ENCODE measurements at regions not wholly inside any gene's neighbourhood (a gene's known extent, or its start where the extent isn't known, plus 50 kb on each side); places are given as distances from the start of the nearest gene placed in this dataset.
"Not testable (repeated sequence)": the region's sequence is repeated elsewhere in the genome, so short reads cannot be mapped to it uniquely, and the experiment has no call there.

DNA sequence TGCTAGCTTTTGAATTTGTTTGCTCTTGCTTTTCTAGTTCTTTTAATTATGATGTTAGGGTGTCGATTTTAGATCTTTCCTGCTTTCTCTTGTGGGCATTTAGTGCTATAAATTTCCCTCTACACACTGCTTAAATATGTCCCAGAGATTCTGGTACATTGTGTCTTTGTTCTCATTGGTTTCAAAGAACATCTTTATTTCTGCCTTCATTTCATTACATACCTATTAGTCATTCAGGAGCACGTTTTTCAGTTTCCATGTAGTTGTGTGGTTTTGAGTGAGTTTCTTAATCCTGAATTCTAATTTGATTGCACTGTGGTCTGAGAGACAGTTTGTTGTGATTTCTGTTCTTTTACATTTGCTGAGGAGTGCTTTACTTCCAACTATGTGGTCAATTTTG, 51.2 kb upstream of the MB21D2 start:
- not testable (repeated sequence) for DNase-seq; H3K27ac Mint-ChIP-seq (ENCODE audit: unreplicated experiment); H3K4me3 Mint-ChIP-seq (ENCODE audit: unreplicated experiment); H3K27me3 Mint-ChIP-seq (ENCODE audit: unreplicated experiment); H3K4me1 Mint-ChIP-seq (ENCODE audit: low read depth, unreplicated experiment)
- peaks cover 14% of the 10 kb centered on the region for H3K9me3 Mint-ChIP-seq (ENCODE audit: unreplicated experiment)
- H3K36me3 Mint-ChIP-seq (ENCODE audit: unreplicated experiment), result peaks cover 16% of the 10 kb centered on the region

DNA sequence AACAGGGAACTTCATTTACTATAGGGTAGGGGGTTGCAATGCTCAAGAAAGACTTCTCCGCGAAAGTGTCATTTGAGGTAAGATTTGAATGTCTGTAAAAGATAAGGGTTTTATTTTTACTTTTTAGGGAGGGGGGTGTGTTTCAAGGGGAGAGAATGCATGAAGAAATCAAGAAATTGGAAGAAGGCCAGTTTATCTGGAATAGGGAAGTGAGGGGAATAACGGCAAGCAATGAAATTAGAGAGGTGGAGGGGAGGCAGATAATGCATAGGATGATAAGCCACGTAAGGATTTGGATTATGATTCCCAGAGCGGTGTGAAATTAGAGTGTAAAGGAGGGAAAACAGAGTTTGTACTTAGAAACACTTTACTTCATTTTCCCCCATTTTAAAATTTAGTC, 63.0 kb upstream of the MB21D2 start:
- TF ChIP-seq, protein P1, sequence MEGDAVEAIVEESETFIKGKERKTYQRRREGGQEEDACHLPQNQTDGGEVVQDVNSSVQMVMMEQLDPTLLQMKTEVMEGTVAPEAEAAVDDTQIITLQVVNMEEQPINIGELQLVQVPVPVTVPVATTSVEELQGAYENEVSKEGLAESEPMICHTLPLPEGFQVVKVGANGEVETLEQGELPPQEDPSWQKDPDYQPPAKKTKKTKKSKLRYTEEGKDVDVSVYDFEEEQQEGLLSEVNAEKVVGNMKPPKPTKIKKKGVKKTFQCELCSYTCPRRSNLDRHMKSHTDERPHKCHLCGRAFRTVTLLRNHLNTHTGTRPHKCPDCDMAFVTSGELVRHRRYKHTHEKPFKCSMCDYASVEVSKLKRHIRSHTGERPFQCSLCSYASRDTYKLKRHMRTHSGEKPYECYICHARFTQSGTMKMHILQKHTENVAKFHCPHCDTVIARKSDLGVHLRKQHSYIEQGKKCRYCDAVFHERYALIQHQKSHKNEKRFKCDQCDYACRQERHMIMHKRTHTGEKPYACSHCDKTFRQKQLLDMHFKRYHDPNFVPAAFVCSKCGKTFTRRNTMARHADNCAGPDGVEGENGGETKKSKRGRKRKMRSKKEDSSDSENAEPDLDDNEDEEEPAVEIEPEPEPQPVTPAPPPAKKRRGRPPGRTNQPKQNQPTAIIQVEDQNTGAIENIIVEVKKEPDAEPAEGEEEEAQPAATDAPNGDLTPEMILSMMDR (IDR thresholded peaks at IDR 0.05; ENCODE audit: partially characterized antibody, unreplicated experiment), result no peak
- Mint-ChIP-seq H3K27me3 (ENCODE audit: unreplicated experiment) (peaks cover 2% of the 10 kb centered on the region), H3K9me3 (ENCODE audit: unreplicated experiment) (peaks cover 2% of the 10 kb centered on the region), H3K4me3 (ENCODE audit: unreplicated experiment) (no peak overlapping the region), H3K36me3 (ENCODE audit: unreplicated experiment) (no peaks in the 10 kb centered on the region), H3K27ac (ENCODE audit: unreplicated experiment) (no peak overlapping the region), H3K4me1 (ENCODE audit: low read depth, unreplicated experiment) (no peaks in the 10 kb centered on the region)
- no peak for DNase-seq

DNA sequence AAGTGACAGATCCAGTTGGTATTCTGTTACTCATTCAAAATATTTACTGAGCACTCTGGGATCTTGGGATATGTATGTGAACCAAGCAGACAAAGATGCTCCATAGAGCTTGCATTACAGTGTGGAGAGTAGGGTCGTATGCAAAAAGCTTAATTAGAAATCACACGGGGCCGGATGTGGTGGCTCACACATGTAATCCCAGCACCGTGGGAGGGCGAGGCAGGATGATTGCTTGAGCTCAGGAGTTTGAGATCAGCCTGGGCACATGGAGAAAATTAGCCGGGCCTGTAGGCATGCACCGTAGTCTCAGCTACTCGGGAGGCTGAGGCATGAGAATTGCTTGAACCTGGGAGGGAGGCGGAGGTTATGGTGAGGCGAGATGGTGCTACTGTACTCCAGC, 68.7 kb upstream of the MB21D2 start:
- Mint-ChIP-seq H3K4me1 (ENCODE audit: low read depth, unreplicated experiment) (no peaks in the 10 kb centered on the region), H3K4me3 (ENCODE audit: unreplicated experiment) (no peak overlapping the region), H3K36me3 (ENCODE audit: unreplicated experiment) (no peaks in the 10 kb centered on the region), H3K27ac (ENCODE audit: unreplicated experiment) (no peak overlapping the region), H3K27me3 (ENCODE audit: unreplicated experiment) (no peaks in the 10 kb centered on the region), H3K9me3 (ENCODE audit: unreplicated experiment) (peaks cover 2% of the 10 kb centered on the region)
- no peak for DNase-seq
- TF ChIP-seq, protein P1 (IDR thresholded peaks at IDR 0.05; ENCODE audit: partially characterized antibody, unreplicated experiment), result no peak

DNA sequence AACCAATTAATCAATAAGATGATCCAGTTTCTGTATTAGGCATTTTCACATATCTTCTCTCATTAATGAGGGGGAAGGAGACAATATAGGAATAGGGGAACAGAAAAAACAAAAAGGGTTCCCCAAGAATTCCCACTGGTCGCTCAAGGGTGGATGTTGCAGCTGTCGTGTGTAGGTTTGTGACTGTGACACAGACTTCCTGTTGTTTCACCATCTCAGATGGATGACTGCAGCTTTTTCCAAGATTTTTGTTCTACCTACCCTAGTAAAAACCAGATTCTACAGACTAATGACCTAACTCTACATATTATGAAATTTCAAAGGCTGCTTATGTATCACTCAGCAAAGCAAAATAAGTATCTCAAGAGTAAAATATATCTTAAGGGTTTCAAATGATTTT, 73.7 kb upstream of the MB21D2 start:
- Mint-ChIP-seq H3K27me3 (ENCODE audit: unreplicated experiment) (no peaks in the 10 kb centered on the region), H3K27ac (ENCODE audit: unreplicated experiment) (no peak overlapping the region), H3K36me3 (ENCODE audit: unreplicated experiment) (peaks cover 9% of the 10 kb centered on the region), H3K9me3 (ENCODE audit: unreplicated experiment) (peaks cover 3% of the 10 kb centered on the region), H3K4me3 (ENCODE audit: unreplicated experiment) (no peak overlapping the region), H3K4me1 (ENCODE audit: low read depth, unreplicated experiment) (no peaks in the 10 kb centered on the region)
- no peak for DNase-seq
- TF ChIP-seq, protein P1 (IDR thresholded peaks at IDR 0.05; ENCODE audit: partially characterized antibody, unreplicated experiment), result no peak

DNA sequence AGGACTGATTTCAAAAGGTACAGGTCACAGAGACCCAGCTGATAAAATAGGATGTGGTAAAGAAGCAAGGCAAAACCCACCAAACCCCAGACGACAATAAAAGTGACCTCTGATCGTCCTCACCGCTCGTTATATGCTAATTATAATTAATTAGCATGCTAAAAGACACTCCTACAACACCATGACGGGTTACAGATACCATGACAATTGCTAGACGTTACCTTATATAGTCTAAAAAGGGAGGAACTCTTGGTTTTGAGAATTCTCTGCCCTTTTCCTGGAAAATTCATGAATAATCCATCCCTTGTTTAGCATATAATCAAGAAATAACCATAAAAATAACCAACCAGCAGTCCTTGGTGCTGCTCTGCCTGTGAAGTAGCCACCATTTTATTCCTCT, 74.7 kb upstream of the MB21D2 start:
- TF ChIP-seq, protein P1 (IDR thresholded peaks at IDR 0.05; ENCODE audit: partially characterized antibody, unreplicated experiment), result no peak
- Mint-ChIP-seq H3K36me3 (ENCODE audit: unreplicated experiment) (peaks cover 16% of the 10 kb centered on the region), H3K27ac (ENCODE audit: unreplicated experiment) (no peak overlapping the region), H3K27me3 (ENCODE audit: unreplicated experiment) (peaks cover 3% of the 10 kb centered on the region), H3K4me1 (ENCODE audit: low read depth, unreplicated experiment) (no peaks in the 10 kb centered on the region), H3K9me3 (ENCODE audit: unreplicated experiment) (peaks cover 5% of the 10 kb centered on the region), H3K4me3 (ENCODE audit: unreplicated experiment) (no peak overlapping the region)
- no peak for DNase-seq

DNA sequence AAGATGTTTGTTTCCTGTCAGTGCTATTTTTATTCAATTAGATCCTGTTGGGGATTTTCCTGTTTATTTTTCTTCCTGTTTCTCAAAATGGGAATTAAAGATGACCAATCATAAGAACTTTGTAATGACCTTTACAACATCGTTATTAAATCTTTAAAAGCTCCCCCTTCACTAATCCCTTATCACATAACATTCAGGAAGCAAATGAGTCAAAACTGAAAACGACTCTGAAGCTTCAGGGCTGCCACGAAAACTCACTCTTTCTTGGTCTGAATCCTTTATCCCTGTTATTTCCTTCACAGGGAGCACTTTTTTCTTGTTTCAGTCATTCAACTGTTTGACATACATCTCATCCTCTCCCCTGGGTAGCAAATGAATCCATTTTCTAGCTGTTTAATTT, 75.8 kb upstream of the MB21D2 start:
- H3K27ac Mint-ChIP-seq (ENCODE audit: unreplicated experiment), result no peak overlapping the region
- TF ChIP-seq, protein P1 (IDR thresholded peaks at IDR 0.05; ENCODE audit: partially characterized antibody, unreplicated experiment), result no peak
- H3K9me3 Mint-ChIP-seq (ENCODE audit: unreplicated experiment), result peaks cover 6% of the 10 kb centered on the region
- H3K36me3 Mint-ChIP-seq (ENCODE audit: unreplicated experiment), result peaks cover 16% of the 10 kb centered on the region
- no peak for DNase-seq
- no peaks in the 10 kb centered on the region for H3K4me1 Mint-ChIP-seq (ENCODE audit: low read depth, unreplicated experiment)
- peaks cover 3% of the 10 kb centered on the region for H3K27me3 Mint-ChIP-seq (ENCODE audit: unreplicated experiment)
- H3K4me3 Mint-ChIP-seq (ENCODE audit: unreplicated experiment), result no peak overlapping the region

DNA sequence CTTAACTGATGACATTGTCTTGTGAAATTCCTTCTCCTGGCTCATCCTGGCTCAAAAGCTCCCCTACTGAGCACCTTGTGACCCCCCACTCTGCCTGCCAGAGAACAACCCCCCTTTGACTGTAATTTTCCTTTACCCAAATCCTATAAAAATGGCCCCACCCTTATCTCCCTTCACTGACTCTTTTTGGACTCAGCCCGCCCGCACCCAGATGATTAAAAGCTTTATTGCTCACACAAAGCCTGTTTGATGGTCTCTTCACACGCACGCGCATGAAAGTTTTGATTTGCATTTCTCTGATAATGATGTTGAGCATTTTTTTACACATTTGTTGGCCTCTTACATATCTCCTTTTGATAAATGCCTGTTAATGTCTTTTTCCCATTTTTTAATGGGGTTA, 83.5 kb upstream of the MB21D2 start:
- H3K4me1 Mint-ChIP-seq (ENCODE audit: low read depth, unreplicated experiment); H3K27ac Mint-ChIP-seq (ENCODE audit: unreplicated experiment); H3K9me3 Mint-ChIP-seq (ENCODE audit: unreplicated experiment); H3K27me3 Mint-ChIP-seq (ENCODE audit: unreplicated experiment); H3K4me3 Mint-ChIP-seq (ENCODE audit: unreplicated experiment); DNase-seq: not testable (repeated sequence)
- peaks cover 13% of the 10 kb centered on the region for H3K36me3 Mint-ChIP-seq (ENCODE audit: unreplicated experiment)

DNA sequence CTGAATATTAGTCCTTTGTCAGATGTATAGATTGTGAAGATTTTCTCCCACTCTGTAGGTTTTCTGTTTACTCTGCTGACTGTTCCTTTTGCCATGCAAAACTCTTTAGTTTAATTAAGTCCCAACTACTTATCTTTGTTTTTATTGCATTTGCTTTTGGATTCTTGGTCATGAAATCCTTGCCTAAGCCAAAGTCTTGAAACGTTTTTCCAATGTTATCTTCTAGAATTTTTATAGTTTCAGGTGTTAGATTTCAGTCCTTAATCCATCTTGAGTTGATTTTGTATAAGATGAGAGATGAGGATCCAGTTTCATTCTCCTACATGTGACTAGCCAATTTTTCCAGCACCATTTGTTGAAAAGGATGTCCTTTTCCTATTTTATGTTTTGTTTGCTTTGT, 86.0 kb upstream of the MB21D2 start:
- DNase-seq; H3K4me3 Mint-ChIP-seq (ENCODE audit: unreplicated experiment); H3K27ac Mint-ChIP-seq (ENCODE audit: unreplicated experiment); H3K4me1 Mint-ChIP-seq (ENCODE audit: low read depth, unreplicated experiment); H3K9me3 Mint-ChIP-seq (ENCODE audit: unreplicated experiment); H3K36me3 Mint-ChIP-seq (ENCODE audit: unreplicated experiment); H3K27me3 Mint-ChIP-seq (ENCODE audit: unreplicated experiment): not testable (repeated sequence)
